GM21515 (cell line): ENCODE measurements at regions not wholly inside any gene's neighbourhood (a gene's known extent, or its start where the extent isn't known, plus 50 kb on each side); places are given as distances from the start of the nearest gene placed in this dataset.
A peak's percentile ranks its signal among the peaks of the same experiment; 100 is the strongest.

Source experiments
- ATAC-seq: cut with Tn5 transposase; IDR thresholded peaks from one replicate; pipeline ENCODE4 v1.9.1; 2021; ENCODE audit not compliant: unreplicated experiment

- no peak for ATAC-seq
These were observed 507.5 kb downstream of the TMEM232 start for GRCh38 chr5:110218981-110219380.

- ATAC-seq: no peak
These were observed 506.7 kb downstream of the TMEM232 start for GRCh38 chr5:110219769-110220168.

GRCh38 chr5:110221036-110221435 lies 505.4 kb downstream of the TMEM232 start:
- ATAC-seq: no peak

- ATAC-seq: no peak
These were observed 502.4 kb downstream of the TMEM232 start for GRCh38 chr5:110224050-110224449.

- ATAC-seq: no peak
These were observed 500.5 kb downstream of the TMEM232 start for GRCh38 chr5:110225949-110226348.

GRCh38 chr5:110239786-110240185 lies 486.7 kb downstream of the TMEM232 start:
- ATAC-seq: no peak

GRCh38 chr5:110242950-110243349 lies 483.5 kb downstream of the TMEM232 start:
- no peak for ATAC-seq

GRCh38 chr5:110248921-110249320 lies 477.6 kb downstream of the TMEM232 start:
- ATAC-seq: no peak

- no peak for ATAC-seq
These were observed 476.1 kb downstream of the TMEM232 start for GRCh38 chr5:110250355-110250754.

- no peak for ATAC-seq
These were observed 475.7 kb downstream of the TMEM232 start for GRCh38 chr5:110250755-110251154.

GRCh38 chr5:110251366-110251765 lies 475.1 kb downstream of the TMEM232 start:
- no peak for ATAC-seq

GRCh38 chr5:110255194-110255593 lies 471.3 kb downstream of the TMEM232 start:
- no peak for ATAC-seq

GRCh38 chr5:110256298-110256697 lies 470.2 kb downstream of the TMEM232 start:
- no peak for ATAC-seq

- ATAC-seq: no peak
These were observed 468.5 kb downstream of the TMEM232 start for GRCh38 chr5:110257971-110258370.

GRCh38 chr5:110258460-110259216 lies 467.8 kb downstream of the TMEM232 start:
- ATAC-seq: no peak

GRCh38 chr5:110262749-110263148 lies 463.7 kb downstream of the TMEM232 start:
- ATAC-seq: no peak

GRCh38 chr5:110264661-110265060 lies 461.8 kb downstream of the TMEM232 start:
- ATAC-seq: no peak

GRCh38 chr5:110265162-110265561 lies 461.3 kb downstream of the TMEM232 start:
- ATAC-seq: no peak

- no peak for ATAC-seq
These were observed 458.8 kb downstream of the TMEM232 start for GRCh38 chr5:110267714-110268113.

- no peak for ATAC-seq
These were observed 458.2 kb downstream of the TMEM232 start for GRCh38 chr5:110268283-110268682.

GRCh38 chr5:110268985-110269384 lies 457.5 kb downstream of the TMEM232 start:
- peak; percentile 49 for ATAC-seq

- ATAC-seq: no peak
These were observed 456.9 kb downstream of the TMEM232 start for GRCh38 chr5:110269478-110270142.

- ATAC-seq: no peak
These were observed 450.6 kb downstream of the TMEM232 start for GRCh38 chr5:110275878-110276277.
